ENCODE measurements at regions not wholly inside any gene's neighbourhood (a gene's known extent, or its start where the extent isn't known, plus 50 kb on each side); places are given as distances from the start of the nearest gene placed in this dataset.

- no peak for DNase-seq
- ChIA-PET CTCF (no interaction called here), POLR2A (ENCODE audit: unreplicated experiment) (no interaction called here)
- H3K79me2 ChIP-seq (ENCODE audit: low read depth), result no peaks in the 10 kb centered on the region
- no peak overlapping the region for H3K4me3 ChIP-seq
- H4K20me1 ChIP-seq (ENCODE audit: insufficient read depth), result no peaks in the 10 kb centered on the region
- no peaks in the 10 kb centered on the region for H3K9me2 ChIP-seq (ENCODE audit: insufficient read depth)
- TF ChIP-seq EZH2 (IDR thresholded peaks at IDR 0.05; ENCODE audit: low read depth), result no peak
- H3K27me3 ChIP-seq (ENCODE audit: insufficient read depth, low read depth), result no peaks in the 10 kb centered on the region
- H3K36me3 ChIP-seq (ENCODE audit: low read depth), result no peaks in the 10 kb centered on the region
- peaks cover 12% of the 10 kb centered on the region for H3K4me1 ChIP-seq (replicated peaks; ENCODE audit: insufficient read depth)
- no peaks in the 10 kb centered on the region for H3F3A ChIP-seq (ENCODE audit: insufficient read depth, low read depth)
- H3K4me2 ChIP-seq, result no peak overlapping the region
- intact Hi-C loops (cut with micrococcal nuclease; ENCODE audit: unreplicated experiment), result no loop called here
- no peak overlapping the region for H3K27ac ChIP-seq
- H3K9me3 ChIP-seq (ENCODE audit: insufficient read depth, low read depth), result peaks cover 6% of the 10 kb centered on the region; the same call in 1 of the 2 replicates
- 0 out of 2 replicates have a peak overlapping the region, but pooled peaks have one; percentile 12 for H2AFZ ChIP-seq
- no TSS peak for BruUV-seq (replicated peaks)
These were observed 149.8 kb downstream of the GNAT3 start for GRCh38 chr7:80362010-80362618.

DNA sequence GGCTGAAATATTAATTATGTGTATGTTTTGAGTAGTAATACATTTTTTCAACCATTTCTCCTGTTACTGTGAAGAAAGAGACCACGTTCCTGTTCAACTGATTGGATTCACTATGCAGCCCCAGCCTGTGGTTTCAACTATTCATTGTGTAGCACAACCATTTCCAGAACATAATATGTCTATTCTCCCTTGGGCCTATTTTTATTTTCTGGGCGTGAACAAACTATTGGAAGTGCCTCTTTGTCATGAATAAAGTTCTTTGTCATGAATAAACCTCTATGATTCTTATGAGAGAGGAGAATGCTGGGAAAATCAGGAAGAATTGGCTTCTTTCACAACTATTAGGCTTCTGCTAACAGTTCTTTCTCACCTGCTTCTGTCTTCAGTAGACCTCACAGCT, 152.4 kb downstream of the GNAT3 start:
- Histone ChIP-seq H3K4me2 (no peak overlapping the region), H3F3A (ENCODE audit: insufficient read depth, low read depth) (no peaks in the 10 kb centered on the region), H3K4me3 (no peak overlapping the region), H3K9me3 (ENCODE audit: insufficient read depth, low read depth) (no peaks in the 10 kb centered on the region; the same call in 1 of the 2 replicates), H3K79me2 (ENCODE audit: low read depth) (no peaks in the 10 kb centered on the region), H3K27ac (no peak overlapping the region), H4K20me1 (ENCODE audit: insufficient read depth) (no peaks in the 10 kb centered on the region), H3K9me2 (ENCODE audit: insufficient read depth) (no peaks in the 10 kb centered on the region), H3K27me3 (ENCODE audit: insufficient read depth, low read depth) (no peaks in the 10 kb centered on the region), H3K4me1 (replicated peaks; ENCODE audit: insufficient read depth) (peaks cover 12% of the 10 kb centered on the region), H3K36me3 (ENCODE audit: low read depth) (no peaks in the 10 kb centered on the region), H2AFZ (no peak overlapping the region; the same call in 1 of the 2 replicates)
- BruUV-seq (replicated peaks), result no TSS peak
- CTCF ChIA-PET, result no interaction called here
- DNase-seq, result no peak
- intact Hi-C loops (cut with micrococcal nuclease; ENCODE audit: unreplicated experiment), result no loop called here
- POLR2A ChIA-PET (ENCODE audit: unreplicated experiment), result interaction anchor here (0.6 kb wide), 2 partner anchors 9 to 461 kb away, joined by 4 to 6 read pairs; no protein-coding TSS in a partner anchor
- TF ChIP-seq, protein P1, sequence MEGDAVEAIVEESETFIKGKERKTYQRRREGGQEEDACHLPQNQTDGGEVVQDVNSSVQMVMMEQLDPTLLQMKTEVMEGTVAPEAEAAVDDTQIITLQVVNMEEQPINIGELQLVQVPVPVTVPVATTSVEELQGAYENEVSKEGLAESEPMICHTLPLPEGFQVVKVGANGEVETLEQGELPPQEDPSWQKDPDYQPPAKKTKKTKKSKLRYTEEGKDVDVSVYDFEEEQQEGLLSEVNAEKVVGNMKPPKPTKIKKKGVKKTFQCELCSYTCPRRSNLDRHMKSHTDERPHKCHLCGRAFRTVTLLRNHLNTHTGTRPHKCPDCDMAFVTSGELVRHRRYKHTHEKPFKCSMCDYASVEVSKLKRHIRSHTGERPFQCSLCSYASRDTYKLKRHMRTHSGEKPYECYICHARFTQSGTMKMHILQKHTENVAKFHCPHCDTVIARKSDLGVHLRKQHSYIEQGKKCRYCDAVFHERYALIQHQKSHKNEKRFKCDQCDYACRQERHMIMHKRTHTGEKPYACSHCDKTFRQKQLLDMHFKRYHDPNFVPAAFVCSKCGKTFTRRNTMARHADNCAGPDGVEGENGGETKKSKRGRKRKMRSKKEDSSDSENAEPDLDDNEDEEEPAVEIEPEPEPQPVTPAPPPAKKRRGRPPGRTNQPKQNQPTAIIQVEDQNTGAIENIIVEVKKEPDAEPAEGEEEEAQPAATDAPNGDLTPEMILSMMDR (conservative IDR thresholded peaks at IDR 0.05), result no peak
- TF ChIP-seq EZH2 (IDR thresholded peaks at IDR 0.05; ENCODE audit: low read depth), result no peak

DNA sequence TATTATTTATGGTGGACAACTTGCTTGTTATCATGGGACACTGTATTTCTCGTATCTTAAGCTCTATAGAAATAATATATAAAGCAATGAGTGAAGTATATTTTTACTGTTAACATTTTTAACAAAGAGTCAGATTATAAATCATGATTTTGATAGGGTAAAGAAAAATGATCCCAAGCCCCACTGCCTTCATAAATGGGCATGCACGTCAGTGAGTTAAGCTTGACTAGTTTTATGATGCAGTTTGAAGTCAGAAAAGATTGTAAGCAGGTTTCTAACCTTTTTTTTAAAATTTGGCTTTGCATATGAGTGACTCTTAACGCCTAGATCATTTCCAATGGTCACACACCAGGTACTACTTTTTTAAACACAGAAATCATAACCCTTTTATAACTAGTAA, 152.8 kb downstream of the GNAT3 start:
- ChIA-PET CTCF (no interaction called here), POLR2A (ENCODE audit: unreplicated experiment) (interaction anchor here (0.6 to 0.7 kb wide), 2 partner anchors 9 to 30 kb away, joined by 6 to 14 read pairs; no protein-coding TSS in a partner anchor)
- Histone ChIP-seq H3K4me1 (replicated peaks; ENCODE audit: insufficient read depth) (peaks cover 12% of the 10 kb centered on the region), H3K9me2 (ENCODE audit: insufficient read depth) (no peaks in the 10 kb centered on the region), H3K27ac (no peak overlapping the region), H3F3A (ENCODE audit: insufficient read depth, low read depth) (no peaks in the 10 kb centered on the region), H3K9me3 (ENCODE audit: insufficient read depth, low read depth) (no peaks in the 10 kb centered on the region; the same call in 1 of the 2 replicates), H3K27me3 (ENCODE audit: insufficient read depth, low read depth) (no peaks in the 10 kb centered on the region), H3K36me3 (ENCODE audit: low read depth) (no peaks in the 10 kb centered on the region), H3K4me3 (no peak overlapping the region), H3K79me2 (ENCODE audit: low read depth) (no peaks in the 10 kb centered on the region), H4K20me1 (ENCODE audit: insufficient read depth) (no peaks in the 10 kb centered on the region), H3K4me2 (no peak overlapping the region), H2AFZ (no peak overlapping the region; the same call in 1 of the 2 replicates)
- DNase-seq, result no peak
- TF ChIP-seq, protein P1 (conservative IDR thresholded peaks at IDR 0.05), result no peak
- no peak for TF ChIP-seq EZH2 (IDR thresholded peaks at IDR 0.05; ENCODE audit: low read depth)
- intact Hi-C loops (cut with micrococcal nuclease; ENCODE audit: unreplicated experiment), result no loop called here
- no TSS peak for BruUV-seq (replicated peaks)

Data from PC-9 (cell line).